H1 (cell line): ENCODE measurements at regions not wholly inside any gene's neighbourhood (a gene's known extent, or its start where the extent isn't known, plus 50 kb on each side); places are given as distances from the start of the nearest gene placed in this dataset.

Source experiments
- CTCF ChIA-PET: fragments of 300-600 bp; sonication (Branson Sonifier 250); formaldehyde crosslinking; loops from one replicate; lab custom pipeline; 2021; ENCODE audit not compliant: partially characterized antibody; lab: Charles Lee
- POLR2A ChIA-PET: fragments of 300-600 bp; sonication (Branson Sonifier 250); formaldehyde crosslinking; loops from one replicate; lab custom pipeline; 2021; ENCODE audit warnings: inconsistent platforms; ENCODE audit not compliant: partially characterized antibody; lab: Charles Lee
- DNase-seq, 2 experiments: peaks; one replicate each; pipeline versions ENCODE4 v3.0.0 to v3.0.0-alpha.2; 2010 to 2022; ENCODE audit warnings: low spot score in 2 of 2, low read depth in 1 of 2, mixed read lengths in 1 of 2
- FAIRE-seq: peaks from 2 replicates; lab custom pipeline; 2011; peaks lifted over from hg19 to GRCh38; lab: Jason Lieb, UNC
- H2AFZ ChIP-seq: 2 replicates; pipeline ENCODE4 v1.8.1; 2012; ENCODE audit warnings: low read length, inconsistent platforms
- H2AK5ac ChIP-seq: 2 replicates; pipeline ENCODE4 v1.6.1; 2013; ENCODE audit warnings: low read depth, low read length
- H2BK120ac ChIP-seq: replicated peaks from 2 replicates; pipeline ENCODE3; 2013; ENCODE audit warnings: low read depth, low read length, inconsistent platforms
- H2BK12ac ChIP-seq: 2 replicates; pipeline ENCODE4 v1.6.1; 2013; ENCODE audit warnings: low read depth, low read length
- H2BK15ac ChIP-seq: 2 replicates; pipeline ENCODE4 v1.6.1; 2013; ENCODE audit warnings: low read length
- H2BK20ac ChIP-seq: 2 replicates; pipeline ENCODE4 v1.6.1; 2013; ENCODE audit warnings: low read length
- H2BK5ac ChIP-seq: 2 replicates; pipeline ENCODE4 v1.6.1; 2013; ENCODE audit warnings: low read depth, low read length
- H3K14ac ChIP-seq: 2 replicates; pipeline ENCODE4 v1.6.1; 2013; ENCODE audit warnings: inconsistent platforms; ENCODE audit not compliant: insufficient read length
- H3K18ac ChIP-seq: 2 replicates; pipeline ENCODE4 v1.6.1; 2013; ENCODE audit warnings: low read length; ENCODE audit errors: extremely low read depth
- H3K23ac ChIP-seq: 2 replicates; pipeline ENCODE4 v1.6.1; 2013; ENCODE audit warnings: inconsistent platforms; ENCODE audit not compliant: insufficient read length
- H3K23me2 ChIP-seq: 2 replicates; pipeline ENCODE4 v1.6.1; 2013; ENCODE audit warnings: low read depth, low read length
- H3K27ac ChIP-seq: 2 replicates; pipeline ENCODE4 v1.6.1; 2011; ENCODE audit warnings: low read depth, low read length, inconsistent platforms
- H3K27me3 ChIP-seq, 4 experiments: replicated peaks in 1 of 4; 1 replicate in 1 of 4; 2 replicates in 3 of 4; pipeline versions ENCODE4 v1.6.1 to v1.8.1; 2011 to 2013; ENCODE audit warnings: low read length in 3 of 4, mild to moderate bottlenecking in 3 of 4, inconsistent platforms in 2 of 4, mixed read lengths in 2 of 4, moderate library complexity in 1 of 4; ENCODE audit not compliant: control insufficient read depth in 3 of 4, insufficient read depth in 3 of 4; ENCODE audit errors: extremely low read depth in 1 of 4
- H3K36me3 ChIP-seq, 4 experiments: 2 replicates each; pipeline versions ENCODE4 v1.6.1 to v1.8.1; 2011 to 2013; ENCODE audit warnings: mild to moderate bottlenecking in 4 of 4, low read length in 3 of 4, moderate library complexity in 2 of 4, control low read depth in 1 of 4, inconsistent platforms in 1 of 4; ENCODE audit not compliant: insufficient read depth in 4 of 4, control insufficient read depth in 2 of 4
- H3K4ac ChIP-seq: replicated peaks from 2 replicates; pipeline ENCODE3; 2013; ENCODE audit warnings: low read length, low read depth, mixed read lengths, inconsistent platforms; ENCODE audit not compliant: insufficient read length
- H3K4me1 ChIP-seq, 4 experiments: replicated peaks in 1 of 4; 1 replicate in 1 of 4; 2 replicates in 3 of 4; pipeline versions ENCODE4 v1.6.1 to v1.8.1; 2011 to 2013; ENCODE audit warnings: low read length in 3 of 4, inconsistent platforms in 2 of 4, mixed read lengths in 1 of 4; ENCODE audit not compliant: insufficient read depth in 4 of 4, control insufficient read depth in 3 of 4
- H3K4me2 ChIP-seq, 2 experiments: 2 replicates each; pipeline versions ENCODE4 v1.6.1 to v1.8.1; 2011 to 2013; ENCODE audit warnings: low read depth in 2 of 2, low read length in 2 of 2, control low read depth in 1 of 2, inconsistent platforms in 1 of 2, mild to moderate bottlenecking in 1 of 2; ENCODE audit not compliant: insufficient read depth in 1 of 2
- H3K4me3 ChIP-seq, 4 experiments: fragments of 200-600, 300-600 bp in 1 of 4; sonication (generic), shearing (Covaris generic), sonication (Bioruptor Twin) in 1 of 4; 2 replicates each; pipeline versions ENCODE4 v1.5.1 to v1.8.1; 2011 to 2016; ENCODE audit warnings: low read length in 4 of 4, low read depth in 3 of 4, control low read depth in 2 of 4, inconsistent platforms in 2 of 4, mild to moderate bottlenecking in 2 of 4, mixed read lengths in 1 of 4, moderate library complexity in 1 of 4; ENCODE audit not compliant: insufficient read depth in 2 of 4; ENCODE audit errors: extremely low read depth in 1 of 4
- H3K56ac ChIP-seq: replicated peaks from 2 replicates; pipeline ENCODE3; 2013; ENCODE audit warnings: low read depth, mild to moderate bottlenecking, mixed read lengths, low read length, inconsistent platforms; ENCODE audit not compliant: insufficient read length
- H3K79me1 ChIP-seq: 2 replicates; pipeline ENCODE4 v1.6.1; 2013; ENCODE audit warnings: low read depth, low read length, control low read depth
- H3K79me2 ChIP-seq, 2 experiments: 2 replicates each; pipeline versions ENCODE4 v1.6.1 to v1.8.1; 2012 to 2013; ENCODE audit warnings: low read length in 2 of 2, mild to moderate bottlenecking in 2 of 2, inconsistent platforms in 1 of 2; ENCODE audit not compliant: insufficient read depth in 2 of 2, control insufficient read depth in 1 of 2
- H3K9ac ChIP-seq, 4 experiments: replicated peaks in 1 of 4; 1 replicate in 1 of 4; 2 replicates in 3 of 4; pipeline versions ENCODE4 v1.6.1 to v1.8.1; 2011 to 2013; ENCODE audit warnings: low read depth in 3 of 4, low read length in 3 of 4, control low read depth in 2 of 4, mild to moderate bottlenecking in 2 of 4, moderate library complexity in 2 of 4, inconsistent platforms in 1 of 4; ENCODE audit errors: extremely low read depth in 1 of 4
- H3K9me3 ChIP-seq, 2 experiments: 2 replicates each; pipeline versions ENCODE4 v1.6.1 to v1.8.1; 2012 to 2013; ENCODE audit warnings: mild to moderate bottlenecking in 2 of 2, moderate library complexity in 2 of 2, control low read depth in 1 of 2, inconsistent platforms in 1 of 2, low read depth in 1 of 2, low read length in 1 of 2, mixed read lengths in 1 of 2; ENCODE audit not compliant: insufficient read depth in 2 of 2
- H4K20me1 ChIP-seq, 2 experiments: replicated peaks in 1 of 2; 2 replicates each; pipeline versions ENCODE3 to v1.8.1; 2011 to 2013; ENCODE audit warnings: inconsistent platforms in 2 of 2, low read length in 2 of 2, mild to moderate bottlenecking in 1 of 2; ENCODE audit not compliant: insufficient read depth in 2 of 2, control insufficient read depth in 1 of 2
- H4K5ac ChIP-seq: 2 replicates; pipeline ENCODE4 v1.6.1; 2013; ENCODE audit warnings: low read length, low read depth, mixed read lengths, inconsistent platforms; ENCODE audit not compliant: insufficient read length
- H4K8ac ChIP-seq: 2 replicates; pipeline ENCODE4 v1.8.0; 2013; ENCODE audit warnings: mild to moderate bottlenecking, moderate library complexity, low read length, inconsistent platforms; ENCODE audit not compliant: insufficient read depth; ENCODE audit errors: extremely low read depth
- H4K91ac ChIP-seq: replicated peaks from 2 replicates; pipeline ENCODE3; 2013; ENCODE audit warnings: low read length, mixed read lengths, inconsistent platforms; ENCODE audit not compliant: insufficient read length
- BACH1 ChIP-seq: IDR thresholded peaks from 2 replicates; pipeline ENCODE4 v1.6.1; 2012; ENCODE audit warnings: low read length, improper control_type of control experiment
- CBX5 ChIP-seq: fragments of 300-800, 300-1000 bp; sonication (generic); IDR thresholded peaks from 2 replicates; pipeline ENCODE4 v1.7.1; 2016; ENCODE audit warnings: antibody characterized with exemption, low read length, low read depth
- CTCF ChIP-seq, 3 experiments: IDR thresholded peaks; 1 replicate in 2 of 3; 2 replicates in 1 of 3; pipeline versions ENCODE4 v1.5.1 to v1.6.1; 2011; ENCODE audit warnings: low read length in 3 of 3, mild to moderate bottlenecking in 3 of 3, inconsistent platforms in 2 of 3, low read depth in 1 of 3, moderate library complexity in 1 of 3; ENCODE audit not compliant: insufficient read depth in 1 of 3; ENCODE audit errors: control extremely low read depth in 1 of 3
- FOSL1 ChIP-seq: IDR thresholded peaks from 2 replicates; pipeline ENCODE4 v1.6.1; 2011; ENCODE audit warnings: mild to moderate bottlenecking, low read depth, low read length, moderate library complexity; ENCODE audit not compliant: insufficient read depth
- MAX ChIP-seq: IDR thresholded peaks from 2 replicates; pipeline ENCODE4 v1.6.1; 2012; ENCODE audit warnings: inconsistent platforms
- SIX5 ChIP-seq: IDR thresholded peaks from 2 replicates; pipeline ENCODE4 v1.6.1; 2011; ENCODE audit warnings: mild to moderate bottlenecking, low read depth, low read length
- WGBS, 2 experiments: shearing (Covaris generic) in 1 of 2; methylation state at CpG; one replicate each; pipeline versions ENCODE4 v1.1.6 to v1.1.7; 2013 to 2015; ENCODE audit warnings: low lambda C conversion rate in 2 of 2, mixed read lengths in 2 of 2, inconsistent platforms in 1 of 2, low coverage in 1 of 2, missing lambda C conversion rate in 1 of 2; ENCODE audit not compliant: insufficient replicate concordance in 2 of 2, insufficient coverage in 1 of 2, insufficient read length in 1 of 2; ENCODE audit errors: extremely low coverage in 1 of 2, missing lambda C conversion rate in 1 of 2; 5-methylcytosine and 5-hydroxymethylcytosine counted together

GRCh38 chr2:52639692-52640091, 1127.9 kb upstream of the CHAC2 start:
- DNase-seq (no peak), FAIRE-seq (no peak)
- POLR2A ChIA-PET = no interaction called here

More at GRCh38 chr2:52639692-52640091, 1127.9 kb upstream of the CHAC2 start:
- Histone ChIP-seq H4K91ac (no peak overlapping the region), H4K8ac (no peak overlapping the region), H3K79me1 (no peaks in the 10 kb centered on the region), H2AFZ (no peak overlapping the region), H3K27ac (no peak overlapping the region), H2BK120ac (no peak overlapping the region), H4K5ac (no peak overlapping the region), H3K18ac (no peak overlapping the region), H3K4me3 (no peak overlapping the region), H2BK20ac (no peak overlapping the region), H3K4me2 (no peak overlapping the region), H3K14ac (no peak overlapping the region), H3K27me3 (no peaks in the 10 kb centered on the region), H2BK15ac (no peak overlapping the region), H3K23me2 (no peaks in the 10 kb centered on the region), H4K20me1 (no peaks in the 10 kb centered on the region), H2BK12ac (no peak overlapping the region), H3K56ac (no peak overlapping the region), H3K9ac (no peak overlapping the region), H3K23ac (no peak overlapping the region), H2AK5ac (no peak overlapping the region), H3K36me3 (no peaks in the 10 kb centered on the region), H3K79me2 (no peaks in the 10 kb centered on the region), H3K4ac (no peak overlapping the region), H3K9me3 (peaks cover 0 to 7% of the 10 kb centered on the region in 2 experiments; a peak in 1 of 4 replicates), H3K4me1 (no peaks in the 10 kb centered on the region), H2BK5ac (no peak overlapping the region)
- TF ChIP-seq CTCF (IDR thresholded peaks at IDR 0.05; ENCODE audit: control extremely low read depth in 1 of 3, insufficient read depth in 1 of 3, low read depth in 1 of 3, low read length in 3 of 3) (no peak), MAX (no peak), FOSL1 (no peak), CBX5 (no peak), SIX5 (no peak), BACH1 (no peak)
- WGBS, 2 experiments = 88% methylated on average over 2 of the region's 2 CpGs; no CpG with 5 or more reads in 1 of the 2 experiments
- CTCF ChIA-PET = interaction anchor here (1.2 kb wide), 1 partner anchor 223 kb away, joined by 3 read pairs; no protein-coding TSS in a partner anchor
